ENCODE measurements at regions not wholly inside any gene's neighbourhood (a gene's known extent, or its start where the extent isn't known, plus 50 kb on each side); places are given as distances from the start of the nearest gene placed in this dataset.

DNA sequence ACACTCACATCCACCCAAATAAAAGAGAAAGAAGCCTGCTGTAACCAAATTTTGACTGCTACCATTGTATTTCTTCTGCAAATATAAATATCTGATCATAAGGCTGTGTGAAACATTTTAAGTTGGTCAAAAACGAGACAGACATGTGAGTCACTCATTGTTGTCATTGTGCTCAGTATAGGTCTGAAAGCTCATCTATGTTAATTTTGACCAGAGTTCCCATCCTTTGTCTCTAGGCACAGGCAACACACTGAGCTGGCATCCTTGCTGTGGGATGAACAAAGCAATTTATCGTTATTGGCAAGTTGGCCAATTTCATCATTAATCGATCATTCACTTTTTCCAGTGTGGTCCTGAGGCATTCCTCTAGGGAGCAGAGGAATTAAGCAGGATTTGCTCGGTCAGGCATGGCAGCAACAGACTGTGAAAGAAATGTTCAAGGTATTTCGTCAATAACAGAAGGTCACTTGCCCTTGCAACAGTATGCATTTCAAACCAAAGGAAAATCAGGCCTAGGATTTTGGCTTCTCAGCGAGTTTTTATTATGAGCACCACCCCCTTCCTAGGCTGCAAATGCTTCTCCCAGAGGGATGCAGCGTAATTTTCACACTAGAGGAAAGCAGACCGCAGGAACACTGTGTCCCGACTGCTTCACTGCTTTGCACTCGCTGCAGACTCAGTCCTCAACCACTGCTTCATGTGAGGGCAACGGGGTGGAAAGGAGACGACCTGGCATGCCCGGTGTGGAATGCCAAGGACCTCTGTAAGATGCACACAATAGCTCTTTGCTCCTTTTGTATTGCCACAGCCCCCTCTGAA, 87.9 kb upstream of the SMYD2 start:
- Histone ChIP-seq H3K9me3 (no peaks in the 10 kb centered on the region), H3K4me3 (no peak overlapping the region), H3K4me1 (no peaks in the 10 kb centered on the region), H3K36me3 (no peaks in the 10 kb centered on the region), H3K27me3 (no peaks in the 10 kb centered on the region), H3K27ac (no peak overlapping the region)
- no peak for DNase-seq (ENCODE audit: low spot score in 2 of 2)
- TF ChIP-seq, protein P1, sequence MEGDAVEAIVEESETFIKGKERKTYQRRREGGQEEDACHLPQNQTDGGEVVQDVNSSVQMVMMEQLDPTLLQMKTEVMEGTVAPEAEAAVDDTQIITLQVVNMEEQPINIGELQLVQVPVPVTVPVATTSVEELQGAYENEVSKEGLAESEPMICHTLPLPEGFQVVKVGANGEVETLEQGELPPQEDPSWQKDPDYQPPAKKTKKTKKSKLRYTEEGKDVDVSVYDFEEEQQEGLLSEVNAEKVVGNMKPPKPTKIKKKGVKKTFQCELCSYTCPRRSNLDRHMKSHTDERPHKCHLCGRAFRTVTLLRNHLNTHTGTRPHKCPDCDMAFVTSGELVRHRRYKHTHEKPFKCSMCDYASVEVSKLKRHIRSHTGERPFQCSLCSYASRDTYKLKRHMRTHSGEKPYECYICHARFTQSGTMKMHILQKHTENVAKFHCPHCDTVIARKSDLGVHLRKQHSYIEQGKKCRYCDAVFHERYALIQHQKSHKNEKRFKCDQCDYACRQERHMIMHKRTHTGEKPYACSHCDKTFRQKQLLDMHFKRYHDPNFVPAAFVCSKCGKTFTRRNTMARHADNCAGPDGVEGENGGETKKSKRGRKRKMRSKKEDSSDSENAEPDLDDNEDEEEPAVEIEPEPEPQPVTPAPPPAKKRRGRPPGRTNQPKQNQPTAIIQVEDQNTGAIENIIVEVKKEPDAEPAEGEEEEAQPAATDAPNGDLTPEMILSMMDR (IDR thresholded peaks at IDR 0.05), result no peak
- intact Hi-C loops (cut with DNase I), result no loop called here

DNA sequence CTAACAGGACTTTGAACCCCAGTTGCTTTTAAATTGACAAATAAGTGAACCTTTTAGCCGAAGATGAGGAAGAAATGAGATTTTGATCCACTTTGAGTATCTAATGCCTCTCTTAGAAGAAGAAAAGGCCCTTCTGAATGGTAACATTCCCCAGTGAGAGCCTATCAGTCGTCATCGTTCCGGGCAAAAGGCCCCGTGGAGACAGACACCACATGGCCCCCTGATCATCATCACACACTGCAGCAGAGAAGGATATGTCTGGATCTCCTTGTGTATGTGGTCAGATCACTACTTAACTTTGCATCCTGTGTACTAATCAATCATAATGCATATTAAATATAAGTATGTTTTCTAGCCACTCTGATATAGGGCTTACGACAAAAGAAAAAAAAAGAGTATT, 87.3 kb upstream of the SMYD2 start:
- TF ChIP-seq, protein P1 (IDR thresholded peaks at IDR 0.05), result no peak
- intact Hi-C loops (cut with DNase I), result no loop called here

DNA sequence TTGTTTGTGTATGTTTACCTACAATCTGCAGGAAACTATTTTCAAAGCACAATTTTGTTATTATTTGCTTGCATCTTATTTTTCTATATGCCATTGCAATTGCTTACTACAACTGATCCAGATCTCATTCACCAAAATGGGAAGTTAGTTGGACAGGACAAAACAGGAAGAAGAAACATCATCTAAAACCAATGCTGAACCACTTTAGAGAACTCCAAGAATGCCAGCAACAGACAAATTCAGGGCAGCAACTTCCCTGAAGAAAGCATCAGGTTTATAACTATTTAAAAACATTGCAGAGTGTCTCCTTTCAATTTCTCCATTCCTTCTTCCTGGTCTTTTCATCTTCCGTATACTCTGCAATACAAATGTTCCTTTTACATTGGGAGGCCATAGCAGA, 82.4 kb upstream of the SMYD2 start:
- no peaks in the 10 kb centered on the region for H3K9me3 ChIP-seq
- H3K4me3 ChIP-seq, result no peak overlapping the region
- intact Hi-C loops (cut with DNase I), result no loop called here
- H3K4me1 ChIP-seq, result no peaks in the 10 kb centered on the region
- H3K27me3 ChIP-seq, result no peaks in the 10 kb centered on the region
- no peak overlapping the region for H3K27ac ChIP-seq
- no peaks in the 10 kb centered on the region for H3K36me3 ChIP-seq
- TF ChIP-seq, protein P1 (IDR thresholded peaks at IDR 0.05), result no peak
- DNase-seq (ENCODE audit: low spot score in 2 of 2), result no peak

More for the DNA sequence above, 87.3 kb upstream of the SMYD2 start:
- no peaks in the 10 kb centered on the region for H3K27me3 ChIP-seq
- no peaks in the 10 kb centered on the region for H3K4me1 ChIP-seq
- no peak for DNase-seq (ENCODE audit: low spot score in 2 of 2)
- no peaks in the 10 kb centered on the region for H3K9me3 ChIP-seq
- H3K4me3 ChIP-seq, result no peak overlapping the region
- H3K36me3 ChIP-seq, result no peaks in the 10 kb centered on the region
- H3K27ac ChIP-seq, result no peak overlapping the region

DNA sequence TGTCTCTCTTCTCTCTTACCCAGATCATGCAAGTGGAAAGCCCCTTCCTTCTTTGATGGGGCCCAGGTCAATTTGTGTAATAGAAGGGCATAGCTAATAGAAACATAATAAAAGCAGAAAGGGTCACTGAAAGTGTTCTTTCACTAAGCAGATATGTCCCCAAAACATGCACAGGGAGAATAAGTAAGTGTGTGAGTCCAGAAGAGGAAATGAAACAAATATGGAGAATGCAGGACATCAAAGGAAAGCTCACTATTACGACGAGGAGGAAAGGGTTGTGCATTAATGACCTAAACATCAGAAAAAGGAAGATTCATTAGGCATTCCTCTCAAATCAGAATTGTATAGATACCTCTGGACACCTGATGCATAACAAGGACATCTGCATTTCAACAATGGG, 81.4 kb upstream of the SMYD2 start:
- H3K27me3 ChIP-seq, result no peaks in the 10 kb centered on the region
- H3K27ac ChIP-seq, result no peak overlapping the region
- intact Hi-C loops (cut with DNase I), result no loop called here
- H3K9me3 ChIP-seq, result no peaks in the 10 kb centered on the region
- TF ChIP-seq, protein P1 (IDR thresholded peaks at IDR 0.05), result no peak
- H3K4me3 ChIP-seq, result no peak overlapping the region
- no peaks in the 10 kb centered on the region for H3K4me1 ChIP-seq
- H3K36me3 ChIP-seq, result no peaks in the 10 kb centered on the region
- no peak for DNase-seq (ENCODE audit: low spot score in 2 of 2)

DNA sequence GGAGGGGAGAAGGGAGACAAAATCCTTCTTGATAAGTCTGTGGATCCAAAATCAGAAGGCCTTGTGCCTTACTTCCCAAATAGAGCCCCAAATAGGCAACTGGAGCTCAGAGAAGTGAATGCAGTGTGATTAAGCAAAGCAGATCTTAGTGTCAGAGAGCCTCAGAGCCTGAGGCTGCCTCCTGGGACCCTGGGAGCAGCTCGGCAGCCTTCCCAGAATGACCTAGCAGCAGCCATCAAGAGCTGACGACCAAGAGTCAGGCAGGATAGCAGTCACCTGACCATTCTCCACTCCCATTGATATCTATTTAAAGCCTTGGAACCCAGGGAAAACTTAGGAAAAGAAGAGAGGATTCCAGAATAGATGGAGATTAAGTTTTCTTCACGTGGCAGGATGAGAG, 78.0 kb upstream of the SMYD2 start:
- H3K27me3 ChIP-seq, result no peaks in the 10 kb centered on the region
- no peaks in the 10 kb centered on the region for H3K36me3 ChIP-seq
- no peaks in the 10 kb centered on the region for H3K9me3 ChIP-seq
- DNase-seq (ENCODE audit: low spot score in 2 of 2), result no peak
- H3K4me1 ChIP-seq, result no peaks in the 10 kb centered on the region
- intact Hi-C loops (cut with DNase I), result no loop called here
- no peak overlapping the region for H3K27ac ChIP-seq
- TF ChIP-seq, protein P1 (IDR thresholded peaks at IDR 0.05), result no peak
- H3K4me3 ChIP-seq, result no peak overlapping the region

All from ascending aorta (tissue), 2 donors.